ENCODE measurements at regions not wholly inside any gene's neighbourhood (a gene's known extent, or its start where the extent isn't known, plus 50 kb on each side); places are given as distances from the start of the nearest gene placed in this dataset.

DNA sequence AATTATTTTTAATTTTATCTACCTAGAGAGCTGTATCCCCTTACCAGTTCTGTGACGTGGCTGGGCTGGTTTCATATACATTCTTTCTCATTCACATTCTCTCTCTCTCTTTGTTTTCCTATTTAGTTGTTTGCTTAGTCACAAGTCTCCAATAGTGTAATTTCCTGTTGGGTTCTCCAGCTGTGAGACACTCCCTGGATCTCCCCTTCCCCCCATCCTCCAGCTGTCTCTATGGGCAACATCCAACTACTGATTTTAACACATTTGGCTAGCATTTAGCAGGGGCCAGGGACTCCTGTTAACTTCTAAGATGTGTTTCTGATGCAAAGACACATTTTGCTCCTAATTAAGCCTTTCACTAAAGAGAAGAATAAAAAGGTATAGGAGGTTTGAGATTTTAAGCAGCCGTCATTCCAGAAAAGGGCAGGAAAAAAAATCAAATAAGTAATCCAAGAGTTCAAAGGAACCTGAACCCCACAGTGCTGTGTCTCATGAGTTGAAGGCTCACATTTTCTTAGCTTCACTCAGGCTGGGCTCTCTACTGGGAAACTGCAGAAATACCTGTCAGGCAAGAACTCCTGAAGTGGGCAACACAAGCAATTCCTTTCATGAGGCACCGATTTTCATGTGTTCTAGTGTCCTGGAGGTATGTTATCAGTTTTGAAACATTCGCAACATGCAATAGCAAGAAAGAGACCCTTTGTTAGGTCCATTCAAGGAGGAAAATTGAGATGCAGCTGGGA is 198.7 kb upstream of the C9orf72 start:
- H3K36me3 ChIP-seq (replicated peaks) = no peaks in the 10 kb centered on the region
- DNase-seq (ENCODE audit: low spot score in 2 of 2) = no peak
- in situ Hi-C loops (cut with MboI; ENCODE audit: low sequenced_read_pairs) = loop anchor here (25.0 kb wide), 1 partner anchor 290 kb away; no protein-coding TSS in a partner anchor
- H3K4me1 ChIP-seq = no peaks in the 10 kb centered on the region
- H3K27me3 ChIP-seq (ENCODE audit: low read depth) = no peaks in the 10 kb centered on the region; the same call in 1 of the 2 replicates
- H3K9me3 ChIP-seq = no peaks in the 10 kb centered on the region
- no peak overlapping the region for H3K4me3 ChIP-seq

DNA sequence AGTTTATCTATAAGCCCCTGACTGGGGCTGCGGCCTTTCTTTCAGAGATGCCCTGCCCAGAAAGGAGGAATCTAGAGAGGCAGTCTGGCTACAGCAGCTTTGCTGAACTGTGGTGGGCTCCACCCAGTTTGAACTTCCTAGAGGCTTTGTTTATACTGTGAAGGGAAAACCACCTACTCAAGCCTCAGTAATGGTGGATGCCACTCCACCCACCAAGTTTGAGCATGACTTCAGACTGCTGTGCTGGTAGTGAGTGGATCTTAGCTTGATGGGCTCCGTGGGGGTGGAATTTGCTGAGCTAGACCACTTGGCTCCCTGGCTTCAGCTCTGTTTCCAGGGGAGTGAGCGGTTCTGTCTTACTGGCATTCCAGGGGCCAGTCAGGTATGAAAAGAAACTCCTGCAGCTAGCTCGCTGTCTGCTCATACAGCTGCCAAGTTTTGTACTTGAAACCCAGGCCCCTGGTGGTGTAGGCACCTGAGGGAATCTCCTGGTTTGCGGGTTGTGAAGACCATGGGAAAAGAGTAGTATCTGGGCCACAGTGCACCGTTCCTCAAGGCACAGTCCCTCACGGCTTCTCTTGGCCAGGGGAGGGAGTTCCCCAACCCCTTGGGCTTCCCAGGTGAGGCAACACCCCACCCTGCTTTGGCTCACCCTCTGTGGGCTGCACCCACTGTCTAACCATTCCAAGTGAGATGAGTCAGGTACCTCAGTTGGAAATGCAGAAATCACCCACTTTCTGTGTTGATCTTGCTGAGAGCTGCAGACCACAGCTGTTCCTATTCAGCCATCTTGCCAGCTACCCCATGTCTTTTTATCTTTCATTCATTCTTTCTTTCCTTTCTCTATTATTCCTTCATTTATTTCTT is 211.8 kb upstream of the C9orf72 start:
- H3K36me3 ChIP-seq (replicated peaks) = no peaks in the 10 kb centered on the region
- no peaks in the 10 kb centered on the region for H3K27me3 ChIP-seq (ENCODE audit: low read depth)
- in situ Hi-C loops (cut with MboI; ENCODE audit: low sequenced_read_pairs) = no loop called here

DNA sequence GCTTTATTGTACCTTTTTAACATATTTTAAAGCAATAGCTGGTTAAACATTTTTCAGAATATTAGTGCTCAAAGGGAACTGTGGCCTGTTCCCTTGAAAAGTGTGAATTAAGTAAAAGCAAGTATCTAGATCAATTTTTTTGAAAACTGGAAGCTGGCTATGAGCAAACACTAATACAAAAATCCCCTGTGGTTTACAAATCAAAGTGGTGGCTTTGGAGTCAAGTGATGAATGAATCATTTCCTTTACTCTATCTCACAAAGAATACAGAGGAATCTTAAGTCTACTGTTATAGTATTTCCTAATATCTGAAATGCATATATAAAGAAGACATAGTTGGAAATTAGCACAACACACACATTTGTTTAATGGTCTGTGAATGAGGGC is 212.4 kb upstream of the C9orf72 start:
- Histone ChIP-seq H3K9me3 (no peaks in the 10 kb centered on the region), H3K36me3 (replicated peaks) (no peaks in the 10 kb centered on the region), H3K27me3 (ENCODE audit: low read depth) (no peaks in the 10 kb centered on the region), H3K4me1 (no peaks in the 10 kb centered on the region), H3K4me3 (no peak overlapping the region)
- in situ Hi-C loops (cut with MboI; ENCODE audit: low sequenced_read_pairs) = no loop called here
- DNase-seq (ENCODE audit: low spot score in 2 of 2) = no peak

More for the DNA sequence above, 211.8 kb upstream of the C9orf72 start:
- no peak for DNase-seq (ENCODE audit: low spot score in 2 of 2)
- Histone ChIP-seq H3K4me1 (no peaks in the 10 kb centered on the region), H3K4me3 (no peak overlapping the region), H3K9me3 (no peaks in the 10 kb centered on the region)

DNA sequence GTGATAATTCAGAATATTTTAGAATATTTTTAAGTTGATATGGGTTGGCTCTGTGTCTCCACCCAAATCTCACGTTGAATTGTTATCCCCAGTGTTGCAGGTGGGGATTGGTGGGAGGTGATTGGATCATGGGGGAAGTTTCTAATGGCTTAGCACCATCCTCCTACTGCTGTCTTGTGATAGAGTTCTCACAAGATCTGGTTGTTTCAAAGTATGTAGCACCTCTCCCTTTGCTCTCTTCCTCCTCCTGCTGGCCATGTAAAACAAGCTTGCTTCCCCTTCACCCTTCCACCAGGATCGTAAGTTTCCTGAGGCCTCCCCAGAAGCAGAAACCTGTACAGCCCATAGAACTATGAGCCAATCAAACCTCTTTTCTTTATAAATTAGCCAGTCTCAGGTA is 214.6 kb upstream of the C9orf72 start:
- Histone ChIP-seq H3K4me1 (no peaks in the 10 kb centered on the region), H3K4me3 (no peak overlapping the region), H3K27me3 (ENCODE audit: low read depth) (no peaks in the 10 kb centered on the region), H3K36me3 (replicated peaks) (no peaks in the 10 kb centered on the region), H3K9me3 (no peaks in the 10 kb centered on the region)
- in situ Hi-C loops (cut with MboI; ENCODE audit: low sequenced_read_pairs) = no loop called here
- DNase-seq (ENCODE audit: low spot score in 2 of 2) = no peak

DNA sequence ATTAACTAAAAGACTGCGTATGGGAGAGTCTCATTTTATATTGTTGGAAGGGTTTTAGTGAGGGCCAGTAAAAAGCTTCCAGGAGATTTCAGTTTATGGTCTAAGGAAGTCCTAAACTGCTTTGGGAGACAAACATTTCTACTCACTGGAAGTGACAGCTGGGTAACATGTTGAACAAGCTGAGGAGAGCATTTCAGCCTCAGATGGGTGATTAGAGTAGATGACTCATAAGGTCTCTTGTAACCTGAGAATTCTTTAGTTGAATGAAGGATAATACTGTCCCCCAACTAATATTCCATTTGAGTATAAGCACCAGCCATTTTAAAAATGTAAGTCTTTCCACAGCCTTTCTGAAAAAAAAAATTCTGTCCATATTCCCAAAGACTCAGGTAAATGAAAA is 218.0 kb upstream of the C9orf72 start:
- Histone ChIP-seq H3K36me3 (replicated peaks) (no peaks in the 10 kb centered on the region), H3K4me3 (no peak overlapping the region), H3K27me3 (ENCODE audit: low read depth) (no peaks in the 10 kb centered on the region), H3K4me1 (no peaks in the 10 kb centered on the region), H3K9me3 (no peaks in the 10 kb centered on the region)
- DNase-seq (ENCODE audit: low spot score in 2 of 2) = no peak
- in situ Hi-C loops (cut with MboI; ENCODE audit: low sequenced_read_pairs) = no loop called here

DNA sequence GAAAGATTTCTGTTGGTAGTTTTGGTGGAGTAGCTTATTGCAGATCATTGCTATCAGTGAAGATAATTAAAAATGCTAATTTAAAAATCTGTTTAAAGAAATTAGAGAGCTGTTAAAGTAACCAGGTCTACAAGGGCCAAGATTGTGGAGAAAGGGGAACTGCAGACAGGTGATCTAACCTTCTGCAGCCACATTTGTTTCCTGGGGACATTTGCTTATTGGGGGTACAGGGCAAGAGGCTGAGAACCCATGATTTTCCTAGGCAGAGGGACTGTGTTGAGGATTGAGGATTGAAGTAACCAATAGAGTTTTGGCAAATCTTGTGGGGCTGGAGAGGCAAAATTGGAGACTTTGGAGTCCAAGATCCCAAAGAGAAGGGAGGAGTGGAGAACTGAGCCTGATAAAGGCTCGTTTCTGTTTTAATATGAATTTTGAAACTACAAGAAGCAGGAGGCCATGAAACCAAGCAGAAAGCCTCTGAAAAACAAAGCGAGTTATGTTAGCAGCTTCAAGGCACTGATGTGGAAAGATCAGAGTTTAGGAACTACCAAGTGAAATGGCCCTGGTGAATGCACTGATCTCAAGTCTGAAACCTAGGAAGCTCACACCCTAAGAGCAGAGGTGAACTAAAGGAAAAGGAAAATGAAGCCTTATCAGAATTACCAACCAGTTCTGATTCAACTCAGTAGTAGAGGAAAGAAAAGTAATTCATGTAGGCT is 219.8 kb upstream of the C9orf72 start:
- H3K4me3 ChIP-seq = no peak overlapping the region
- no peaks in the 10 kb centered on the region for H3K4me1 ChIP-seq
- no peak for DNase-seq (ENCODE audit: low spot score in 2 of 2)
- no peaks in the 10 kb centered on the region for H3K9me3 ChIP-seq
- no peaks in the 10 kb centered on the region for H3K27me3 ChIP-seq (ENCODE audit: low read depth)
- H3K36me3 ChIP-seq (replicated peaks) = no peaks in the 10 kb centered on the region
- in situ Hi-C loops (cut with MboI; ENCODE audit: low sequenced_read_pairs) = no loop called here

DNA sequence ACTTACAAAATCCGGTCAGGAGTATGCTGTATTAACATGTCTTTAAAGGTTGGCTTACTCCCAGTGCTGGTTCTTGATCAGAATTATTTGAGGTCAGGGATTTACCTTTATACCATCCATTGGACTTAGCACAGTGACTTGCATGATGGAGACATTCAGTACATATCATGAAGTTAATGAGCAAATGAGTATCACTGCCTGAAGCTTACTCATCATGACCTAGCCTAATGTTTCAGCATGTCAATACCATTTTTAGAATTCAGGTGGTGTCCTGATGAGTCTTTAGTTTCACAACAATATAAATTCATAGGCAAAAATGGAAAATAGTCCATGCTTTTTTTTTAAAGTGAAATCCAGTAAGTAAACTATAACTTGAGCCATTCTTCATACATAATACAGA is 226.0 kb upstream of the C9orf72 start:
- Histone ChIP-seq H3K36me3 (replicated peaks) (no peaks in the 10 kb centered on the region), H3K4me1 (no peaks in the 10 kb centered on the region), H3K27me3 (ENCODE audit: low read depth) (no peaks in the 10 kb centered on the region), H3K9me3 (no peaks in the 10 kb centered on the region), H3K4me3 (no peak overlapping the region)
- no peak for DNase-seq (ENCODE audit: low spot score in 2 of 2)
- in situ Hi-C loops (cut with MboI; ENCODE audit: low sequenced_read_pairs) = no loop called here

DNA sequence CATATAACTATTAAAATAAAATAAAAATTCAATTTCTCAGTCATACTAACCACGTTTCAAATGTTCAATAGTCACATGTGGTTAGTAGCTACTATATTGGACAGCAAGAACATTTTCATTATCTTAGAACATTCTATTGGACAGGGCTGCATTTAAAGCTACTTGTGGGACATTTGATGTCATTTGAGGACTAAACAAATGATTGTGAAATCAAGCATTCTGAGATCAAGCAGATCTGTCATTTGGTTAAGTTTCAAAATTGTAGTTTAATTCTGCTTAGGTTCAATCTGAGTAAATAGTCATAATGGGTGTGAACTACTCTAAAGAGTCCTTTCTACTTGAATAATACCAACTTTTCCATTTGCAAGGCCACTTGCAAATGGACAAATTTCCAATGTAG is 226.9 kb upstream of the C9orf72 start:
- Histone ChIP-seq H3K9me3 (no peaks in the 10 kb centered on the region), H3K4me1 (no peaks in the 10 kb centered on the region), H3K4me3 (no peak overlapping the region), H3K27me3 (ENCODE audit: low read depth) (no peaks in the 10 kb centered on the region), H3K36me3 (replicated peaks) (no peaks in the 10 kb centered on the region)
- in situ Hi-C loops (cut with MboI; ENCODE audit: low sequenced_read_pairs) = no loop called here
- no peak for DNase-seq (ENCODE audit: low spot score in 2 of 2)

DNA sequence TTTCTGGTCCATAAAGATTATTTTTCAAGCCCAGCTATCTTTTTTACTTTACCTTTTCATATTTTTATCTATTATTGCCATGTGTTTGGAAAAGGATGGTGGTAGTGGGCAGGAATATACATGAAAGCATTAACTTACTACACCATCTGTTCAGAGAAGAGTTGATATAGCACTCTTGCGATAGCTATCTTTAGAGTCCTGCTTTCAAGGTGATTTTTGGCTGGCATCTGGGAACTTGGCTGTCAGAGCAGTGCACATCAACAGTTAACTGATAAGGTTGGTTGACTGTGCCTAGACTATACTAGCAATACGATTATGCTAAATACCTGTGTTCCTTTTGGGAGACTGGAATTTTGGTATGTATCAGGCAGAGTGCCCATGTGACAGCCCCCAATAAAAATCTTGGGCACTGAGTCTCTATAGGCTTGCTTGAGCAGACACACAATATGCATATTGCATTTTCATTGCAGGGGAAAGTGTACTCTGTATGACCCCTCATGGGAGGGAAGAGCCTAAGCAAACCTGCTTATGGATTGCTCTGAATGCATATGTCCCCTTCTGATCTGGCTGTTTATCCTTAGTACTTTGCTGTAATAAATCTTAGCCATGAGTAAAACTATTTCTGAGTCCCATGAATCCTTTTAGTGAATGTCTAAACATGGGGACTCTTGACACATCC is 227.6 kb upstream of the C9orf72 start:
- Histone ChIP-seq H3K36me3 (replicated peaks) (no peaks in the 10 kb centered on the region), H3K4me1 (no peaks in the 10 kb centered on the region), H3K9me3 (no peaks in the 10 kb centered on the region), H3K4me3 (no peak overlapping the region), H3K27me3 (ENCODE audit: low read depth) (no peaks in the 10 kb centered on the region)
- DNase-seq (ENCODE audit: low spot score in 2 of 2) = no peak
- in situ Hi-C loops (cut with MboI; ENCODE audit: low sequenced_read_pairs) = no loop called here

DNA sequence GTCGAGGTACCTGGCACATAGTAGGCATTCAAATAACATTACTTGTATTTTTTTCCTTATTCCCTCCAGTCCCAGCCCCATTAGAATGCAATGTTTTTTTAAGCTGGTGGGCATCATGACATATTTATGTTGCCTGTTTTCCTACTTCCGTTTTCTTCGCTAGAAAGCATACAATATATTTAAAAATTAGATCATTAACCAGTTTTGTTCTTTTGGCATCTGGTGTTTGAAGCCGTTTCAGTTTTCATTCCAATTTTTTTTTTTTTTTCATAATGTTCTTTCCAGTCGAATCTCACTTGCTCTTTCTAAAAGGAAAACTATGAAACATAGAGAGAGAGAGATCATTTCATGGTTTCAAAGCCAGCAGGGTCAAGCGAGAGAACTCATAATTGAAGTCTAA is 228.3 kb upstream of the C9orf72 start:
- no peaks in the 10 kb centered on the region for H3K27me3 ChIP-seq (ENCODE audit: low read depth)
- H3K36me3 ChIP-seq (replicated peaks) = no peaks in the 10 kb centered on the region
- DNase-seq (ENCODE audit: low spot score in 2 of 2) = no peak
- in situ Hi-C loops (cut with MboI; ENCODE audit: low sequenced_read_pairs) = no loop called here
- H3K9me3 ChIP-seq = no peaks in the 10 kb centered on the region
- no peak overlapping the region for H3K4me3 ChIP-seq
- H3K4me1 ChIP-seq = no peaks in the 10 kb centered on the region

DNA sequence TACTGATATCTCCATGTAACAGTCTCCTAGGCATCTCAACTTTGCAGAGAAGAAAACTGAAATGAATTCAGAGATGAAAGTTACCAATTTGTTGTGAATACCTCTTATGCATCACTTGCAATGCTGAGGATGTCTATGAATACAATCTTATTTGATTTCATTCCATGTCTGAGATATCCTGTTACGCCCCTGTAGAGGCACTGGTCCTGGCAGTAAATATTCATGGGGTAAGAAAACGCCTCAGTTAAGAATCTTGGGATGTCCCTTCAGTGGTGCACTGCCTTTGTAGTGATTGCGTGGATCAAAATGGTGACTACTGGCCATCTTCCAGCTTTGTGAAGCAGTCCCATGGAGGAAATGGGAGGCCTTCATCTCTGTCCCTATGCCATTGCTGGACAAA is 229.1 kb upstream of the C9orf72 start:
- in situ Hi-C loops (cut with MboI; ENCODE audit: low sequenced_read_pairs) = no loop called here
- DNase-seq (ENCODE audit: low spot score in 2 of 2) = no peak
- H3K36me3 ChIP-seq (replicated peaks) = no peaks in the 10 kb centered on the region
- no peaks in the 10 kb centered on the region for H3K9me3 ChIP-seq
- H3K4me1 ChIP-seq = no peaks in the 10 kb centered on the region
- no peak overlapping the region for H3K4me3 ChIP-seq
- no peaks in the 10 kb centered on the region for H3K27me3 ChIP-seq (ENCODE audit: low read depth)

DNA sequence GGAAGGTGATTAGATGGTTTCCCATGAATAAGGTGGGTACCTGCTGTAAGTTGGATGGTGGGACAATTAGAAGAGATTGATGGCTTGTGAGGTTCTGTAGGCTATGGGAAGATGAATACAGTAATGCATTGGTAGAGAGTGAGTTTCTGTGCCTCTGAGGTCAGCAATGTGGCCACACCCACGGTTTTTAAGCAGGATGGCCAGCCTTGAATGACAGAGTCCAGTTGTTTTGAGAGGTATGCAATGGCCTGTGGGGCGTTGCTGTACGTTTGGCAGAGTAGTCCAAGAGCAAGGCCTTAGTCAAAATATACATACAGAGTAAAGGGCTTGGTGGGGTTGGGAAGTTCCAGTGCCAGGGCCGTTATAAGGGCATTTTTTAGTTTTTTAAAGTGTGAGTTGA is 235.6 kb upstream of the C9orf72 start:
- H3K9me3 ChIP-seq = no peaks in the 10 kb centered on the region
- no peaks in the 10 kb centered on the region for H3K27me3 ChIP-seq (ENCODE audit: low read depth)
- in situ Hi-C loops (cut with MboI; ENCODE audit: low sequenced_read_pairs) = no loop called here
- H3K4me3 ChIP-seq = no peak overlapping the region
- DNase-seq (ENCODE audit: low spot score in 2 of 2) = no peak
- H3K36me3 ChIP-seq (replicated peaks) = no peaks in the 10 kb centered on the region
- no peaks in the 10 kb centered on the region for H3K4me1 ChIP-seq

DNA sequence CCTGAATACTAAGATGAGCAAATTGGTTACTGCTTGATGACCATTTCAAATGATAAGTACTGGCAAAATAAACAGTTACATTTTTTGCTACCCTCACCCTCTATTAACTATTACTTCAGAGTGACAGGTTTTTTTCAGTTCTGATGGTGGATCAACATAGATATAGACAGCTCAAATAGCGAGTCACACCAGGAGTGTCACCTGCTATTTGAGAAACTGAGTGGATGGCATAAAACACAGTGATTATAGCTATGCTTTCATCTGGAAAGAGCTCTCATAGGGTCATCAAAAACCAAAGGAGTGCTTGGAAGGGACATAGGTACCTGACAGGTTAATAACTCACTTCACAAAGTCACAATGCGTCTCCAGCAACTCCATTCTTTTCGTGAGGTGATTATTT is 244.5 kb upstream of the C9orf72 start:
- in situ Hi-C loops (cut with MboI; ENCODE audit: low sequenced_read_pairs) = no loop called here
- no peak overlapping the region for H3K4me3 ChIP-seq
- H3K36me3 ChIP-seq (replicated peaks) = no peaks in the 10 kb centered on the region
- H3K9me3 ChIP-seq = no peaks in the 10 kb centered on the region
- H3K27me3 ChIP-seq (ENCODE audit: low read depth) = 0 out of 2 replicates have a peak, but pooled peaks cover 2% of the 10 kb centered on the region
- no peaks in the 10 kb centered on the region for H3K4me1 ChIP-seq
- no peak for DNase-seq (ENCODE audit: low spot score in 2 of 2)

Measured in HAP-1 (cell line).